ENCODE measurements at regions not wholly inside any gene's neighbourhood (a gene's known extent, or its start where the extent isn't known, plus 50 kb on each side); places are given as distances from the start of the nearest gene placed in this dataset.

- TF ChIP-seq, protein P1, sequence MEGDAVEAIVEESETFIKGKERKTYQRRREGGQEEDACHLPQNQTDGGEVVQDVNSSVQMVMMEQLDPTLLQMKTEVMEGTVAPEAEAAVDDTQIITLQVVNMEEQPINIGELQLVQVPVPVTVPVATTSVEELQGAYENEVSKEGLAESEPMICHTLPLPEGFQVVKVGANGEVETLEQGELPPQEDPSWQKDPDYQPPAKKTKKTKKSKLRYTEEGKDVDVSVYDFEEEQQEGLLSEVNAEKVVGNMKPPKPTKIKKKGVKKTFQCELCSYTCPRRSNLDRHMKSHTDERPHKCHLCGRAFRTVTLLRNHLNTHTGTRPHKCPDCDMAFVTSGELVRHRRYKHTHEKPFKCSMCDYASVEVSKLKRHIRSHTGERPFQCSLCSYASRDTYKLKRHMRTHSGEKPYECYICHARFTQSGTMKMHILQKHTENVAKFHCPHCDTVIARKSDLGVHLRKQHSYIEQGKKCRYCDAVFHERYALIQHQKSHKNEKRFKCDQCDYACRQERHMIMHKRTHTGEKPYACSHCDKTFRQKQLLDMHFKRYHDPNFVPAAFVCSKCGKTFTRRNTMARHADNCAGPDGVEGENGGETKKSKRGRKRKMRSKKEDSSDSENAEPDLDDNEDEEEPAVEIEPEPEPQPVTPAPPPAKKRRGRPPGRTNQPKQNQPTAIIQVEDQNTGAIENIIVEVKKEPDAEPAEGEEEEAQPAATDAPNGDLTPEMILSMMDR (IDR thresholded peaks at IDR 0.05 in 4 of 5, conservative IDR thresholded peaks at IDR 0.05 in 1 of 5): no peak
- no peak for TF ChIP-seq POLR2A (IDR thresholded peaks at IDR 0.05)
Observed at GRCh38 chr5:104626122-104626521, 1063.5 kb upstream of the NUDT12 start.
